Urothelium cell line (cell line): ENCODE measurements at regions not wholly inside any gene's neighbourhood (a gene's known extent, or its start where the extent isn't known, plus 50 kb on each side); places are given as distances from the start of the nearest gene placed in this dataset.

ENCODE experiments used
- DNase-seq: peaks from one replicate; pipeline ENCODE4 v3.0.0; 2011; ENCODE audit warnings: low spot score, mixed read lengths
- FAIRE-seq: peaks from 2 replicates; lab custom pipeline; 2011; peaks lifted over from hg19 to GRCh38; lab: Jason Lieb, UNC

DNA sequence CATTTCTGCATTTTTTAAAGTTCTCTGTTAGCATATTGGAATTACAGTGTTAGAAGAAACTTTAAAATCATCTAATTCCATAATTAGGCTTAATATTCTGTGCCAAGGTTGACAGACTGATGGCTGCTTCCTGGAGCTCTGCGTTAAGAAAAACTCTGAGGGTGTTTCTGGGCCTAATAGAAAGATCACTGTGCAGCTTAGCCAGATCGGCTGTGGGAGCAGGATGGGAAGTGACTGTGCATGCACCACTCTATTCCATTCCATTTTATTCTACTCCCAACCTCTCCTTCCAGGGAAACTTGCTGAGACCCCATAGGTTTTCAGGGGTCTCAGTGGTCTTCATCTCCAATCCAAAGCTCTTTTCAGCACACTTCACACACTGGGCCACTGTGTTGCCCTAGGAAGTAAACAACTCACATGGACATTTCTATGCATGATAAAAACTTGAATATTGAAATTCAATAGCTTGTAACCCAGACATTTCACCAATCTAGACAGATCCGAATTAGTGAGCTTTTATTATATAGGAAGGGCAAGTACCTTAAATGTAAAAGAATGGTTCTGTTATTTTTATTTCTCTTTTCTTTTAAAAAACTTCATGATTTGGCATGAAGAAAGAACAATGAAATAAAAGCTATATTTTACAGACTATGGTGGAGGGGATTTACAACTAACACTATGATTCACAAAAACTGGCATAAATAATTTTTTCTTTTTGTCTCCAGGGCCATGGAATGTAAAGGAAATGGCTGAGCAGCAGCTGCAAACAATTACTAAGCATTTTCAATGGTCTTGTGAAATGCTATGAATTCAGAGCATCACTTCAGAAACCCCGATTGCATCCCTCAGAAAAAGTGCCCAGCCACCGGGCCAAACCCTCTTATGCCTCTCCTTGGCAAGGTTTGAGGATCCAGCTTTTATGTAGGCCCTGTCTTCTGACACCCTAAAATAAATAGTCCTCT is 51.4 kb upstream of the DAB2 start:
- no peak for DNase-seq
- FAIRE-seq, result no peak

DNA sequence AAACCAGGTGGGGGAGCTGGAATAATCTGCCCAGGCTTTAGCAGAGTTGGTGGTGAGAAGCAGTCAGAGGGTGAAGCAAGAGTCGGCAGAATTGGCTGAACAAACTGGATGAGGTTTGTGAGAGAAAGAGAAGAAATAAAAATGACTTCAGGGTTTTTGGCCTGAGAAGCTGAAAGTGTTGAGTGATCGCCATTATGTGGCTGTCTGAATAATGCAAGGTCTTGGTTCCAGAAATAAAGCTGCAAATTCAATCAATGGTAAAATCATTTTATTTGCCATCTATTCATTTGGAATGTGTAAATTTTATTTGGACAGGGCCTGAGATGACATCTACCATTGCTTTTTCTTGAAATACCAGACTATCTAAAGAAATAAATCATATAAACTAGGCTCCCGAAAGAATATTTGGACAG is 50.4 kb upstream of the DAB2 start:
- FAIRE-seq, result no peak
- no peak for DNase-seq
